ENCODE measurements at regions not wholly inside any gene's neighbourhood (a gene's known extent, or its start where the extent isn't known, plus 50 kb on each side); places are given as distances from the start of the nearest gene placed in this dataset.

GRCh38 chr2:185511925-185512324 lies 226.7 kb upstream of the FSIP2 start:
- TF ChIP-seq POLR2AphosphoS5 (IDR thresholded peaks at IDR 0.05) = no peak
- TF ChIP-seq CTCF (IDR thresholded peaks at IDR 0.05) = no peak
